ENCODE measurements at regions not wholly inside any gene's neighbourhood (a gene's known extent, or its start where the extent isn't known, plus 50 kb on each side); places are given as distances from the start of the nearest gene placed in this dataset.

DNA sequence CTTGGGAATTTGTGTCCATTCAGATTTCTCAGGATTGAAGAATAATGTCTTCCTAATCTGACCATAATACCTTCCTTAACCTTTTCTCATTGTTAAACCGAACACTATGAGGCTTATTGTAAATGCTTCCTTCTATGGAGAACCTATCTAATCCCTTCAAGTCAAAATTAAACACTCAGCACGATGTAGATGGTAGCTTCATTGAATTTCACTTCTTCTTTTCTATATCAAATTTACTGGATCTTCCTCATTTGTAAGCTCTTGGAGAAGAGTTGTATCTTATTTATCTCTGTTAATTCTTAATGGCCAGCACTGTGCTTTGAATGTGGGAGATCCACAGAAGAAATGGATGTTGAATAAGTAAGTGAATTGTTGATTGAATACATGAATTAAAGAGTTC is 109.0 kb upstream of the RAPGEF2 start:
- TF ChIP-seq, protein P1, sequence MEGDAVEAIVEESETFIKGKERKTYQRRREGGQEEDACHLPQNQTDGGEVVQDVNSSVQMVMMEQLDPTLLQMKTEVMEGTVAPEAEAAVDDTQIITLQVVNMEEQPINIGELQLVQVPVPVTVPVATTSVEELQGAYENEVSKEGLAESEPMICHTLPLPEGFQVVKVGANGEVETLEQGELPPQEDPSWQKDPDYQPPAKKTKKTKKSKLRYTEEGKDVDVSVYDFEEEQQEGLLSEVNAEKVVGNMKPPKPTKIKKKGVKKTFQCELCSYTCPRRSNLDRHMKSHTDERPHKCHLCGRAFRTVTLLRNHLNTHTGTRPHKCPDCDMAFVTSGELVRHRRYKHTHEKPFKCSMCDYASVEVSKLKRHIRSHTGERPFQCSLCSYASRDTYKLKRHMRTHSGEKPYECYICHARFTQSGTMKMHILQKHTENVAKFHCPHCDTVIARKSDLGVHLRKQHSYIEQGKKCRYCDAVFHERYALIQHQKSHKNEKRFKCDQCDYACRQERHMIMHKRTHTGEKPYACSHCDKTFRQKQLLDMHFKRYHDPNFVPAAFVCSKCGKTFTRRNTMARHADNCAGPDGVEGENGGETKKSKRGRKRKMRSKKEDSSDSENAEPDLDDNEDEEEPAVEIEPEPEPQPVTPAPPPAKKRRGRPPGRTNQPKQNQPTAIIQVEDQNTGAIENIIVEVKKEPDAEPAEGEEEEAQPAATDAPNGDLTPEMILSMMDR (conservative IDR thresholded peaks at IDR 0.05; ENCODE audit: low read depth, low read length) = no peak
- TF ChIP-seq EZH2 (IDR thresholded peaks at IDR 0.05; ENCODE audit: low read length, unreplicated experiment) = no peak

All from PC-3 (cell line).